ENCODE measurements at regions not wholly inside any gene's neighbourhood (a gene's known extent, or its start where the extent isn't known, plus 50 kb on each side); places are given as distances from the start of the nearest gene placed in this dataset.
"Not testable (repeated sequence)": the region's sequence is repeated elsewhere in the genome, so short reads cannot be mapped to it uniquely, and the experiment has no call there.

GRCh38 chr5:130402906-130403305 lies 498.6 kb downstream of the CHSY3 start:
- Histone ChIP-seq H3K27me3 (no peaks in the 10 kb centered on the region), H3K9me3 (no peaks in the 10 kb centered on the region), H3K27ac (no peak overlapping the region), H3K4me1 (no peaks in the 10 kb centered on the region), H3K4me3 (no peak overlapping the region), H3K36me3 (no peaks in the 10 kb centered on the region)
- DNase-seq, result no peak
- no peak for TF ChIP-seq CTCF (IDR thresholded peaks at IDR 0.05)
- intact Hi-C loops (cut with DNase I; ENCODE audit: low total_unique reads), result no loop called here

- Histone ChIP-seq H3K27ac (no peak overlapping the region), H3K27me3 (no peaks in the 10 kb centered on the region), H3K9me3 (no peaks in the 10 kb centered on the region), H3K4me1 (no peaks in the 10 kb centered on the region), H3K4me3 (no peak overlapping the region), H3K36me3 (no peaks in the 10 kb centered on the region)
- no peak for TF ChIP-seq CTCF (IDR thresholded peaks at IDR 0.05)
- intact Hi-C loops (cut with DNase I; ENCODE audit: low total_unique reads), result no loop called here
- DNase-seq, result no peak
These were observed 495.8 kb downstream of the CHSY3 start for GRCh38 chr5:130400091-130400490.

- Histone ChIP-seq H3K36me3 (no peaks in the 10 kb centered on the region), H3K27ac (no peak overlapping the region), H3K4me1 (no peaks in the 10 kb centered on the region), H3K4me3 (no peak overlapping the region), H3K27me3 (no peaks in the 10 kb centered on the region), H3K9me3 (no peaks in the 10 kb centered on the region)
- DNase-seq, result no peak
- no peak for TF ChIP-seq CTCF (IDR thresholded peaks at IDR 0.05)
- intact Hi-C loops (cut with DNase I; ENCODE audit: low total_unique reads), result no loop called here
These were observed 494.6 kb downstream of the CHSY3 start for GRCh38 chr5:130398825-130399224.

- H3K27me3 ChIP-seq; H3K36me3 ChIP-seq; DNase-seq; H3K27ac ChIP-seq; H3K9me3 ChIP-seq; H3K4me1 ChIP-seq; intact Hi-C loops (cut with DNase I; ENCODE audit: low total_unique reads); H3K4me3 ChIP-seq: not testable (repeated sequence)
These were observed 493.5 kb downstream of the CHSY3 start for GRCh38 chr5:130397727-130398126.

- Histone ChIP-seq H3K9me3 (no peaks in the 10 kb centered on the region), H3K36me3 (no peaks in the 10 kb centered on the region), H3K4me3 (no peak overlapping the region), H3K27me3 (no peaks in the 10 kb centered on the region), H3K4me1 (no peaks in the 10 kb centered on the region), H3K27ac (no peak overlapping the region)
- TF ChIP-seq CTCF (IDR thresholded peaks at IDR 0.05), result no peak
- intact Hi-C loops (cut with DNase I; ENCODE audit: low total_unique reads), result no loop called here
- DNase-seq, result no peak
These were observed 492.9 kb downstream of the CHSY3 start for GRCh38 chr5:130397132-130397531.

- H3K36me3 ChIP-seq; H3K4me1 ChIP-seq; H3K4me3 ChIP-seq; intact Hi-C loops (cut with DNase I; ENCODE audit: low total_unique reads); H3K9me3 ChIP-seq; DNase-seq; H3K27me3 ChIP-seq; H3K27ac ChIP-seq: not testable (repeated sequence)
These were observed 487.5 kb downstream of the CHSY3 start for GRCh38 chr5:130391727-130392264.

- H3K9me3 ChIP-seq, result no peaks in the 10 kb centered on the region
- intact Hi-C loops (cut with DNase I; ENCODE audit: low total_unique reads), result no loop called here
These were observed 481.9 kb downstream of the CHSY3 start for GRCh38 chr5:130386155-130386554.

More at GRCh38 chr5:130386155-130386554, 481.9 kb downstream of the CHSY3 start:
- TF ChIP-seq CTCF (IDR thresholded peaks at IDR 0.05), result no peak
- Histone ChIP-seq H3K27ac (no peak overlapping the region), H3K27me3 (no peaks in the 10 kb centered on the region), H3K4me1 (no peaks in the 10 kb centered on the region), H3K4me3 (no peak overlapping the region), H3K36me3 (no peaks in the 10 kb centered on the region)
- no peak for DNase-seq

Measured in tibial artery (tissue), 4 donors.